Fibroblast of the aortic adventitia (primary cell): ENCODE measurements at regions not wholly inside any gene's neighbourhood (a gene's known extent, or its start where the extent isn't known, plus 50 kb on each side); places are given as distances from the start of the nearest gene placed in this dataset.

ENCODE experiments used
- DNase-seq: peaks from one replicate; pipeline ENCODE4 v3.0.0-alpha.2; 2010; ENCODE audit warnings: low read depth
- H3K4me3 ChIP-seq: 2 replicates; pipeline ENCODE4 v1.5.1; 2011; ENCODE audit warnings: low read depth, mild to moderate bottlenecking, control low read depth, low read length, moderate library complexity
- TF ChIP-seq, protein P1 (sequence below): IDR thresholded peaks from 2 replicates; pipeline ENCODE4 v1.5.1; 2011; ENCODE audit warnings: mild to moderate bottlenecking, low read length, control low read depth, inconsistent platforms; ENCODE audit not compliant: insufficient read depth

GRCh38 chr2:216769626-216770025 lies 74.3 kb upstream of the IGFBP5 start:
- DNase-seq: no peak
- TF ChIP-seq, protein P1, sequence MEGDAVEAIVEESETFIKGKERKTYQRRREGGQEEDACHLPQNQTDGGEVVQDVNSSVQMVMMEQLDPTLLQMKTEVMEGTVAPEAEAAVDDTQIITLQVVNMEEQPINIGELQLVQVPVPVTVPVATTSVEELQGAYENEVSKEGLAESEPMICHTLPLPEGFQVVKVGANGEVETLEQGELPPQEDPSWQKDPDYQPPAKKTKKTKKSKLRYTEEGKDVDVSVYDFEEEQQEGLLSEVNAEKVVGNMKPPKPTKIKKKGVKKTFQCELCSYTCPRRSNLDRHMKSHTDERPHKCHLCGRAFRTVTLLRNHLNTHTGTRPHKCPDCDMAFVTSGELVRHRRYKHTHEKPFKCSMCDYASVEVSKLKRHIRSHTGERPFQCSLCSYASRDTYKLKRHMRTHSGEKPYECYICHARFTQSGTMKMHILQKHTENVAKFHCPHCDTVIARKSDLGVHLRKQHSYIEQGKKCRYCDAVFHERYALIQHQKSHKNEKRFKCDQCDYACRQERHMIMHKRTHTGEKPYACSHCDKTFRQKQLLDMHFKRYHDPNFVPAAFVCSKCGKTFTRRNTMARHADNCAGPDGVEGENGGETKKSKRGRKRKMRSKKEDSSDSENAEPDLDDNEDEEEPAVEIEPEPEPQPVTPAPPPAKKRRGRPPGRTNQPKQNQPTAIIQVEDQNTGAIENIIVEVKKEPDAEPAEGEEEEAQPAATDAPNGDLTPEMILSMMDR: no peak
- no peak overlapping the region for H3K4me3 ChIP-seq

DNA sequence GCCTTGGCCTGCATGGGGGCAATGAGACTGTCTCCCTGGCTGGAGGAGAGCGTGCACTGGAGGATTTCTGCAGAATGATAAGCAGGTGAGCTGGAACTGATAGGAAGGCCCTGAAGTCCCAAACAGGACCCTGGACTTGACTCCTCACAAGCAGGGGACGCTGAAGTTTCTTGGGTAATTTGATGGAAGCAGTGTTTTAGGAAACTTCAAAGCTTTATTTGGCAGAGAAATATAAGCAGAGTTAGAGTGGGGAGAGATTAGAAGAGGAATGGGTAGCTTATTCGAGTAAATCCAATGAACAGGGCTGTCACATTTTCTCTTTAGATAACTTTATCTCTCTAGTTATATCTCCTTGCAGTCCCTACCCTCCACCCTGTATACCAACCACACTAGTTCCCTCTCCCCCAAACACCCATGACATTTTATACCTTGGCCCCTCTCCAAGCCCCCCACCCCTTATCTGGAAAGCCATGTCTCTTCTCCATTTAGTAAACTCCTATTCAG lies 73.6 kb upstream of the IGFBP5 start:
- no peak overlapping the region for H3K4me3 ChIP-seq
- no peak for DNase-seq
- TF ChIP-seq, protein P1: no peak

- DNase-seq: no peak
- no peak overlapping the region for H3K4me3 ChIP-seq
- TF ChIP-seq, protein P1: no peak
These were observed 70.5 kb upstream of the IGFBP5 start for GRCh38 chr2:216765761-216766262.

- DNase-seq: no peak
- no peak overlapping the region for H3K4me3 ChIP-seq
- TF ChIP-seq, protein P1: no peak
These were observed 68.0 kb upstream of the IGFBP5 start for GRCh38 chr2:216763396-216763795.

GRCh38 chr2:216761809-216762208 lies 66.5 kb upstream of the IGFBP5 start:
- no peak overlapping the region for H3K4me3 ChIP-seq
- TF ChIP-seq, protein P1: no peak
- no peak for DNase-seq

GRCh38 chr2:216761133-216761532 lies 65.8 kb upstream of the IGFBP5 start:
- TF ChIP-seq, protein P1: no peak
- DNase-seq: no peak
- no peak overlapping the region for H3K4me3 ChIP-seq
